Neural progenitor cell (in vitro differentiated cells): ENCODE measurements at regions not wholly inside any gene's neighbourhood (a gene's known extent, or its start where the extent isn't known, plus 50 kb on each side); places are given as distances from the start of the nearest gene placed in this dataset.

Source experiments
- EZH2 ChIP-seq: fragments of 200-600 bp; sonication (generic); IDR thresholded peaks from 2 replicates; pipeline ENCODE4 v1.6.1; 2017; ENCODE audit warnings: antibody characterized with exemption, mild to moderate bottlenecking, moderate library complexity
- EZH2phosphoT487 ChIP-seq: fragments of 200-600 bp; sonication (generic); IDR thresholded peaks from 2 replicates; pipeline ENCODE4 v1.6.1; 2017; ENCODE audit warnings: antibody characterized with exemption
- TF ChIP-seq, protein P1 (sequence below): fragments of 200-600 bp; sonication (generic); IDR thresholded peaks from 2 replicates; pipeline ENCODE4 v1.5.1; 2017; ENCODE audit warnings: antibody characterized with exemption, mild to moderate bottlenecking

DNA sequence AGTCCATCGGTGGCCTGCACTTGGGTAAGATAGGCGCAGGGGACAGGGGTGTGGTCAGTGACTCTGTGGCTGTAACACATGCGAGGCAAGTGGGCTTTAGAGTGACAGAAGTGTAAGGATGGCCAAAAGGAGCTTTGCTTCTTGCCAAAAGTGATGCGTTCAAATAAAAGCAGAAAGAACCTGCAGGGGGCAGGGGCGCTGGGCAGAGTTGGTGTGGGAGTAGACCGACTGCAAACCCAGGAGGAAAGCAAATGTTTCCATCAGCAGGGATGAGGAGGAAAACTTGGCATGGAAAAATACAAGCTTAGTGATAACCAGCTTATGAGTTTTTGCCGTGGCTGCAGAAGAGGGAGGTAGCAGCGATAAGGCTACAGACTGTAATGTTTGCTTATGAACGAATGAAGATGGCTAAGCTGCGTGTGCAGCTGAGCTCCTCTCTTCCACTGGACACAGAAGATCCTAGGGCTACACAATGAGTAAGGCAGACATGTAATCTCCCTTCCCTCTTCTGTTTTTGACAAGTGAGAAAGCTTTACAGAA, 149.4 kb downstream of the WNT5A start:
- TF ChIP-seq, protein P1, sequence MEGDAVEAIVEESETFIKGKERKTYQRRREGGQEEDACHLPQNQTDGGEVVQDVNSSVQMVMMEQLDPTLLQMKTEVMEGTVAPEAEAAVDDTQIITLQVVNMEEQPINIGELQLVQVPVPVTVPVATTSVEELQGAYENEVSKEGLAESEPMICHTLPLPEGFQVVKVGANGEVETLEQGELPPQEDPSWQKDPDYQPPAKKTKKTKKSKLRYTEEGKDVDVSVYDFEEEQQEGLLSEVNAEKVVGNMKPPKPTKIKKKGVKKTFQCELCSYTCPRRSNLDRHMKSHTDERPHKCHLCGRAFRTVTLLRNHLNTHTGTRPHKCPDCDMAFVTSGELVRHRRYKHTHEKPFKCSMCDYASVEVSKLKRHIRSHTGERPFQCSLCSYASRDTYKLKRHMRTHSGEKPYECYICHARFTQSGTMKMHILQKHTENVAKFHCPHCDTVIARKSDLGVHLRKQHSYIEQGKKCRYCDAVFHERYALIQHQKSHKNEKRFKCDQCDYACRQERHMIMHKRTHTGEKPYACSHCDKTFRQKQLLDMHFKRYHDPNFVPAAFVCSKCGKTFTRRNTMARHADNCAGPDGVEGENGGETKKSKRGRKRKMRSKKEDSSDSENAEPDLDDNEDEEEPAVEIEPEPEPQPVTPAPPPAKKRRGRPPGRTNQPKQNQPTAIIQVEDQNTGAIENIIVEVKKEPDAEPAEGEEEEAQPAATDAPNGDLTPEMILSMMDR = no peak
- TF ChIP-seq EZH2phosphoT487 (no peak), EZH2 (no peak)
